C4-2B (cell line): ENCODE measurements at regions not wholly inside any gene's neighbourhood (a gene's known extent, or its start where the extent isn't known, plus 50 kb on each side); places are given as distances from the start of the nearest gene placed in this dataset.

Experiments
- H3K27ac ChIP-seq: fragments of 450-650 bp; 2 replicates; pipeline ENCODE4 v1.5.1; 2017
- ZFX ChIP-seq: fragments of 450-650 bp; IDR thresholded peaks from 2 replicates; pipeline ENCODE4 v1.6.1; 2017
- TF ChIP-seq, protein P1 (sequence below): fragments of 450-650 bp; conservative IDR thresholded peaks from 2 replicates; pipeline ENCODE4 v1.5.1; 2017; ENCODE audit warnings: mild to moderate bottlenecking

DNA sequence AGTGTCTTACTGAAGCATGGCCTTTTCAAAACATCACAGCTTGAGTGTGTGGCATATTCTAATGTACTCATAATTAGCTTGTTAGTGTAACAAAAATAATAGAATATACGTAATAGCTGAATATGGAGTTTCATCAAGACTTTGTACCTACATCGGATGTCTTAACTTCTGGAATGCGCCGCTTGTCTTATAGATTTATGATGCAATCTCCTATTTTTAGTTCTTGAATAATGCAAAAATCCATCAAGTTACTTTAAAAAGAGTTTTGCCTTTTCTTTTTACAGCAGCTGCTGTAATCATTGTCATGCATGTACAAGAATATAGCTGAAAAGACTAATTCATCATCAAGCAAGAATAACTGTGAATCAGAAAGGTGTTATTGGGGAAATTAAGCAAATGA, 140.7 kb upstream of the SCN7A start:
- H3K27ac ChIP-seq = no peak overlapping the region
- TF ChIP-seq ZFX = no peak
- TF ChIP-seq, protein P1, sequence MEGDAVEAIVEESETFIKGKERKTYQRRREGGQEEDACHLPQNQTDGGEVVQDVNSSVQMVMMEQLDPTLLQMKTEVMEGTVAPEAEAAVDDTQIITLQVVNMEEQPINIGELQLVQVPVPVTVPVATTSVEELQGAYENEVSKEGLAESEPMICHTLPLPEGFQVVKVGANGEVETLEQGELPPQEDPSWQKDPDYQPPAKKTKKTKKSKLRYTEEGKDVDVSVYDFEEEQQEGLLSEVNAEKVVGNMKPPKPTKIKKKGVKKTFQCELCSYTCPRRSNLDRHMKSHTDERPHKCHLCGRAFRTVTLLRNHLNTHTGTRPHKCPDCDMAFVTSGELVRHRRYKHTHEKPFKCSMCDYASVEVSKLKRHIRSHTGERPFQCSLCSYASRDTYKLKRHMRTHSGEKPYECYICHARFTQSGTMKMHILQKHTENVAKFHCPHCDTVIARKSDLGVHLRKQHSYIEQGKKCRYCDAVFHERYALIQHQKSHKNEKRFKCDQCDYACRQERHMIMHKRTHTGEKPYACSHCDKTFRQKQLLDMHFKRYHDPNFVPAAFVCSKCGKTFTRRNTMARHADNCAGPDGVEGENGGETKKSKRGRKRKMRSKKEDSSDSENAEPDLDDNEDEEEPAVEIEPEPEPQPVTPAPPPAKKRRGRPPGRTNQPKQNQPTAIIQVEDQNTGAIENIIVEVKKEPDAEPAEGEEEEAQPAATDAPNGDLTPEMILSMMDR = no peak

DNA sequence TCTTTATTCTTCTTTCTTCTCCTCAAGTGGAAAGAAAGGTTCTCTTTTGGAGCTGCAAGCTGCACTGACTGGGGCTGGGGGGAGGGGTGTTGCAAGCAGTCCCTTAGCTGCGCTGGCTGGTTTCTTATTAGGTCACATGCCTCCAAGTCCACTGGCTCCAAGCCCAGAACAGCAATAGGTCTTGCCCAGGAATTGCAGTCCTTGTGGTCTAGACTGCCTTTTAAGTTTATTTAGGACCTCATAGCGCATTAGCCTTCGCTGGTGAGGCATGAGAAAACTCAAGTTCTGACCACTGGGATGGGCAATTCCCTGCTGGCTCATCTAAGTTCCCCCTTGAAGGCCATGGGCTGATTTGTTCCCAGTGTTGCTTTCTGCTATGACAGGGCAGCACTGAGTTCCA, 138.6 kb upstream of the SCN7A start:
- H3K27ac ChIP-seq = no peak overlapping the region
- TF ChIP-seq, protein P1 = no peak
- TF ChIP-seq ZFX = no peak

DNA sequence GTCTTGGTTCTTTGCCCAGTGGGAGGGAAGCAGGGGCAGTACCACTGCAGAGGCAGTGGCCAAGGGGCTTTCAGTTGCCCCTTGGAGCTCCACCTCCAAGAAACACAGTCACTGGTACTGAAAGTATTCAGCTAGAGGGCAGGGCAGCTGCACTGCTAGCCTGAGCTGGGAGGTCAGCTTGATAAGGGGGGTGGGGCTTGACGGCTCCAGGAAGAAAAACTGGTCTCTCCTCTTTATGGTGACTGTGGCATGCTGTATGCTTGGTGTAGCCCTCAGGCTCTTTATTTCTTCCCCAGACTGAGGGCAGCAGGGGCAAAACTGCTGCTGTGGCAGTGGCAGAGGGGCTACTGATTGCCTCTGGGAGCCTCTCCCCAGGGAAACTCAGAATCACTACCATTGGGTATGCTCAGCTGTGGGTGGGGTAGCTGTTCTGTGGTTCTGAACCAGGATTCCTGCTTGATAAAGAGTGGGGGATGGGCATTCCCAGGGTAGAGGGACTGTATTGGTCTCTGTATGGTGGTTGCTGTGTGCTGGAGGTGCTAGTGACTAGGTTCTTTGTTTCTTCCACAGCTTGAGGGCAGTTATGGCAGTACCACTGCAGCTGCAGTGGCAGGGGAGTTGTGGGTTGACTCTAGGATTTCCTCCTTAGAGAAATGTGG, 134.6 kb upstream of the SCN7A start:
- peak overlapping the region; percentile 13 for H3K27ac ChIP-seq
- no peak for TF ChIP-seq ZFX
- TF ChIP-seq, protein P1 = no peak

DNA sequence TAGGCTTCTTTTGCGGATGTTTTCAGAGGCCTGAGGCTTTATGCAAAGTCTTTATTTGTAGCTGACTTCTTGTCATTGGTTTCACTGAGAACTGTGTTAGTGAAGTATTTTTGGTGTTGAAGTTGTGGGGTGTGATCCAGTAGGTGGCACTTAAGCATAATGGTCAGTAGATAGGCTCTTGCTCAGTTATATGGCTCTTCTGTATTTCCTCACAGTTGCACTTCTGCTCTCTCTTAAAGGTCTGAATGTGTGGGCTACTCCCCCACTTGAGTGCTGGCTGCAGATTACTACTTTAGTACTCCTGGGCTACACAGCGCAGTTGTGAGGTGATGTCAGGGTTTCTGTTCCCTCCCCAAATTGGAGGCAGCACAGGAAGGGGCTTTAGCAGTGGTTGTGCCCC, 133.8 kb upstream of the SCN7A start:
- peak overlapping the region; percentile 13; the same call in 1 of the 2 replicates for H3K27ac ChIP-seq
- TF ChIP-seq ZFX = no peak
- TF ChIP-seq, protein P1 = no peak

DNA sequence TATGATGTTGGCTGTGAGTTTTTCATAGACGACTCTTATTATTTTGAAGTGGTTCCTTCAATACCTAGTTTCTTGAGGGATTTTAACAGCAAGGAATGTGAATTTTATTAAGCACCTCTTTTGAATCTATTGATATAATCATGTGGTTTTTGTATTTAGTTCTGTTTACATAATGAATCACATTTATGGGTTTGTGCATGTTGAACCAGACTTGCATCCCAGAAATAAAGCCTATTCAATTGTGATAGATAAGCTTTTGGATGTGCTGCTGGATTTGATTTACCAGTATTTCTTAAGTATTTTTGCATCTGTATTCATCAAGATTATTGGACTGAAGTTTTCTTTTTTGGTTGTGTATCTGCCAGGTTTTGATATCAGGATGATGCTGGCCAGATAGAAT, 131.6 kb upstream of the SCN7A start:
- H3K27ac ChIP-seq = no peak overlapping the region
- TF ChIP-seq ZFX = no peak
- TF ChIP-seq, protein P1 = no peak

DNA sequence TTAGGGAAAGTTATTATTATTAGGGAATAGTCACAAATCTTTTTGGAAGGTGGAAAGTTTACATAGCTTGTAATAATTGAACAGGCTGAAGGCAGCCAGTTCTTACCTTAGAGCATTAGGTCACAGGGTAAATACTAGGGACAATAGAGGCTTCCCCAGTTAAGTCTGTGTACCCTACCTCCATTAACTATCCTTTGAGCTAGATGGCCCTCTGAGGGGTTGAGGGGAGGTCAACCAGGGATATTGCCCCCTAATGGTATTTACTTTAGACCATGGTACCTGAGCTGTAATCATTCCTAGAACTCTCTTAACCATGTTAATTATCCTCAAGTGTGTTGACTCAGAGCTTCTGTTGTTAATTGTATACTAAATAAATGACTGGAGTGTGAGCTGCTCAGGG, 120.5 kb upstream of the SCN7A start:
- H3K27ac ChIP-seq = no peak overlapping the region
- no peak for TF ChIP-seq ZFX
- TF ChIP-seq, protein P1 = no peak

DNA sequence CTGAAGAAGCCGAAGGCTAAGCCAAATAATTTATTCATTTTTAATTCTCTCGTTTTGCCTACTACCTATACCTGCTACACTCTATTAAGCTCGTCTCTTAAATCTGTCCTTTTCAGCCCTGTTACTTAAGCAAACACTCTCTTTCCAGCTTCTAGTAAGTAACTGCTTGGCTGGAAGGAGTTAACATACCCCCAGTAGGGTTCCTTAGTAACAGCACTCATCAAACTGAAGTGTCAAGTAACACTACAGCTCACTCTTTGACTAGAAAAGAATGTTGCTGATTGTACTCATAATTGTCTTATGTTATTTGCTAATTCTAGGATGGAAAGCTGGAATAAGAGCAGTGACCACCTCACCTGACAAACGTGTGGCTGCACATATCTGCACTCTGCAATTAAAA, 120.0 kb upstream of the SCN7A start:
- TF ChIP-seq, protein P1 = no peak
- no peak for TF ChIP-seq ZFX

More for the DNA sequence above, 120.0 kb upstream of the SCN7A start:
- no peak overlapping the region for H3K27ac ChIP-seq
